ENCODE measurements at regions not wholly inside any gene's neighbourhood (a gene's known extent, or its start where the extent isn't known, plus 50 kb on each side); places are given as distances from the start of the nearest gene placed in this dataset.
A peak's percentile ranks its signal among the peaks of the same experiment; 100 is the strongest.

DNA sequence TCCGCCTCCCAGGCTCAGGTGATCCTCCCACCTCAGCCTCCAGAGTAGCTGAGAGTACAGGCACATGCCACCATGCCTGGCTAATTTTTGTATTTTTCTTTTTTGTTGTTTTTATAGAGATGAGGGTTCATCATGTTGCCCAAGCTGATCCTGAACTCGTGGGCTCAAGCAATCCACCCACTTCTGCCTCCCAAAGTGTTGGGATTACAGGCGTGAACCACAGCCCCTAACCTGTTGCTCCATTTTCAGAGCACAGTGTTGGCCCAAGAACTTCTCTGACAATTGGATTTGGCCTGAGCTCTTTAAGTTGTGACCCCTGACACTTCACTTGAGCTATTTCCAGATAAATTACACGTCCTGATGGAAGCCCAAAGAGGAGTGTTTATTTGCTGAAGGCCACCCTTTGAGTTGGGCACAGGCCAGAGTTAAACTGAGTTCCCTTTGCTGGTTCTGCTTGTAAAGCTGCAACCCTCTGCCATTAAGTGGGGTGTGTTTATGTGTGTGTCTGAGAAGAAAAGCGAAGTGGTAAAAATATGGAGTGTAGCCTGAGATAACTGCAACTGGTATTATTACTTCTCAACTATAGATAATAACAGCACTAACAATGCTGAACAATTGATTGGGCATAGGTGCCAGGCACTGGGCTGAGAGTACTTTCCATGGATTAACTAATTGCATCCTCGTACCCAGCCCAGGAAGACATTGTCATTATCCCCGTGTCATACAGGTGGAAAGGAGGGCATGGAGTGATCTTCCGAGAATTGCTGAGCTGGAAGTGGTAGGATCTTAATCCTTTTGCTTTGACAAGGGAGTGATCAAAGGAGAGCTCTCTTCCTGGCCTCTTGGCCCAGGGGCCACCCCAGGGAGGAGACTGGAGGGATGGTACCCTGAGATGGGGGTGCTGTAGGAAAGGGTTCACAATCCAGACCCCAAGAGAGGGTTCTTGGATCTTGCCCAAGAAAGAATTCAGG, 91.5 kb upstream of the PROK2 start:
- H3K27me3 ChIP-seq (replicated peaks; ENCODE audit: control insufficient read depth, insufficient read depth, low read length): no peaks in the 10 kb centered on the region
- DNase-seq (ENCODE audit: extremely low read depth, insufficient read length): no peak
- H3K4me3 ChIP-seq (replicated peaks; ENCODE audit: low read depth, low read length): no peak overlapping the region
- TF ChIP-seq, protein P1, sequence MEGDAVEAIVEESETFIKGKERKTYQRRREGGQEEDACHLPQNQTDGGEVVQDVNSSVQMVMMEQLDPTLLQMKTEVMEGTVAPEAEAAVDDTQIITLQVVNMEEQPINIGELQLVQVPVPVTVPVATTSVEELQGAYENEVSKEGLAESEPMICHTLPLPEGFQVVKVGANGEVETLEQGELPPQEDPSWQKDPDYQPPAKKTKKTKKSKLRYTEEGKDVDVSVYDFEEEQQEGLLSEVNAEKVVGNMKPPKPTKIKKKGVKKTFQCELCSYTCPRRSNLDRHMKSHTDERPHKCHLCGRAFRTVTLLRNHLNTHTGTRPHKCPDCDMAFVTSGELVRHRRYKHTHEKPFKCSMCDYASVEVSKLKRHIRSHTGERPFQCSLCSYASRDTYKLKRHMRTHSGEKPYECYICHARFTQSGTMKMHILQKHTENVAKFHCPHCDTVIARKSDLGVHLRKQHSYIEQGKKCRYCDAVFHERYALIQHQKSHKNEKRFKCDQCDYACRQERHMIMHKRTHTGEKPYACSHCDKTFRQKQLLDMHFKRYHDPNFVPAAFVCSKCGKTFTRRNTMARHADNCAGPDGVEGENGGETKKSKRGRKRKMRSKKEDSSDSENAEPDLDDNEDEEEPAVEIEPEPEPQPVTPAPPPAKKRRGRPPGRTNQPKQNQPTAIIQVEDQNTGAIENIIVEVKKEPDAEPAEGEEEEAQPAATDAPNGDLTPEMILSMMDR (IDR thresholded peaks at IDR 0.05; ENCODE audit: insufficient read depth, low read length, poor library complexity, severe bottlenecking): no peak
- H3K36me3 ChIP-seq (ENCODE audit: control insufficient read depth, insufficient read depth, low read length): no peaks in the 10 kb centered on the region

DNA sequence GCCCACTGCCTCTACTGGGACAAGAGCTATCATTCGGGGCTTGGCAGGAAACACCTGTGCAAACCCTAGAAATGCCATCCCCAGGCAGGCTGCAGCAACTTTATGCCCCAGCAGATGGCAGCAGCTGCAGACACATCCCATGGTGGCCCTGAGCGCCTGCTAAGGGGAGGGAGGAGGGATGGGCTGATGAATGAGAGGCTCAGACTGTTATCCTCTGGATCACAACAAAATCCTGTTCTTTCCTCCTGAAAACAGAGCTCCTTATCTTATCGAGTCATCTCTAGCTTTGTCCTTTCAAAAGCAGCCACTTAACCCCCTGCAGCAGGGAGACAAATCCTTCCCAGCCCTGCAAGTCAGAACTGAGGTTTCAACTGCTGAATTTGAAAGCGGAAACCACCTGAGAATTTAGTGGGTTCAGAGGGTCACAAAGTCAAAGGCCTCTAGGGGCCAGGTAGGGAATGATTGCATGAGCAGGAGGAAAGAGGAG, 90.6 kb upstream of the PROK2 start:
- Histone ChIP-seq H3K27me3 (replicated peaks; ENCODE audit: control insufficient read depth, insufficient read depth, low read length) (no peaks in the 10 kb centered on the region), H3K36me3 (ENCODE audit: control insufficient read depth, insufficient read depth, low read length) (no peaks in the 10 kb centered on the region), H3K4me3 (replicated peaks; ENCODE audit: low read depth, low read length) (no peak overlapping the region)
- DNase-seq (ENCODE audit: extremely low read depth, insufficient read length): peak; percentile 71
- TF ChIP-seq, protein P1 (IDR thresholded peaks at IDR 0.05; ENCODE audit: insufficient read depth, low read length, poor library complexity, severe bottlenecking): peak; percentile 90

DNA sequence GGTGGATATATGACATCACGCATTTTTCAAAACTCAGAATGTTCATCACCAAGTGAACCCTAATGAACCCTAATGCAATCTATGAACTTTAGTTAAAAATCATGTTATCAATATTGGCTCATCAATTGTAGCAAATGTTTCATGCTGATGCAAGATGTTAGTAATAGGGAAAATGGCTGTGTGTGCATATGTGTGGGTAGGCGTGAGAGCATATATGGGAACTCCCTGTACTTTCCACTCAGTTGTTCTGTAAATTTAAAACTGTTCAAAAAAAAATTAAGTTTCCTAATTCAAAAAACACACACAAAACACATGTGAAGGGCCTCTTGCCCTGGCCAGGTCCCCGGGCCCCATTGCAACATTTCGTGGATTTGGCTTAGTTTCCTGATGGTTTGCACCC, 89.7 kb upstream of the PROK2 start:
- DNase-seq (ENCODE audit: extremely low read depth, insufficient read length): peak; percentile 15
- H3K36me3 ChIP-seq (ENCODE audit: control insufficient read depth, insufficient read depth, low read length): no peaks in the 10 kb centered on the region
- H3K27me3 ChIP-seq (replicated peaks; ENCODE audit: control insufficient read depth, insufficient read depth, low read length): no peaks in the 10 kb centered on the region
- TF ChIP-seq, protein P1 (IDR thresholded peaks at IDR 0.05; ENCODE audit: insufficient read depth, low read length, poor library complexity, severe bottlenecking): no peak
- no peak overlapping the region for H3K4me3 ChIP-seq (replicated peaks; ENCODE audit: low read depth, low read length)

DNA sequence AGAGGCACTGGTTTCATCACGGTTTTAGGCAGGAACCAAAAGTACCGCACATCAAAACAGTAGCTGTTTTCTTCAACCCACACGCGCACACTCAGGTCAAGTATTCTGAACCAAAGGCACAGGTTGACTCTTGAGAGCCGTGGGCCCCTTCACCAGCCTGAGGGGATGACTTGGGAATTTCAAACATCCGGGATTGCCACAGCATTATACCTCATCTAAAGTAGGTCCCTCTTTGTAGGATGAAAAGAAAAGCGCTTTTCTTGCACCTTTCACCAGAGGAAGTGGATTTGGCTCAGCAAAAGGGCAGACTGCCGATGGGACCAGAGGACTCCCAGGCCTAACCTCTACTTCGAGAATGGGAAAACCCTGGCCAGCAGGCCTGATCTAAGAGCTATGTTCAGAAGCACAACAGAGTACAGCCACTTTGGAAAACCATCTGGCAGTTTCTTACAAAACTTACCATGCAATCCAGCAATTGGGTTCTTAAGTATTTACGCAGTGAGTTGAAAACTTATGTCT, 88.2 kb upstream of the PROK2 start:
- no peaks in the 10 kb centered on the region for H3K36me3 ChIP-seq (ENCODE audit: control insufficient read depth, insufficient read depth, low read length)
- no peaks in the 10 kb centered on the region for H3K27me3 ChIP-seq (replicated peaks; ENCODE audit: control insufficient read depth, insufficient read depth, low read length)
- no peak overlapping the region for H3K4me3 ChIP-seq (replicated peaks; ENCODE audit: low read depth, low read length)
- no peak for DNase-seq (ENCODE audit: extremely low read depth, insufficient read length)
- TF ChIP-seq, protein P1 (IDR thresholded peaks at IDR 0.05; ENCODE audit: insufficient read depth, low read length, poor library complexity, severe bottlenecking): no peak

DNA sequence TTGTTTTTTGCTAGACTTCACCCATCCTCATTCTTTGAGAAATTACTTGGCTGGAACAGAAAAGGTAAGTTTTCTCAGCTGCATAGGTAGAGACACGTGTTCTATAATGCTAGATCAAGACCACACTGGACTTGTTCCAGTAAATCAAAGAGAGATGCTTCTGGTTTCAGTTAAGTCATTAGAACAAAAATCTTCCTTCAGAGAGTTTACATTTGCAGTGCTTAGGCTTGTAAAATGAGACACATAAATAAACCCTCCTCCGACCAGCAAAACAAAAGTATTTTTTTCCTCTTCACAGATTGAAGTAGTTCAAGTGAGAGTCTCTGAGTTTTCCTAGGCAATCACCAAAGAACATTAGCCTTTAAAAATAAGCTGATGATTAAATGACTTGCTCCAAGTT, 87.3 kb upstream of the PROK2 start:
- no peak for DNase-seq (ENCODE audit: extremely low read depth, insufficient read length)
- TF ChIP-seq, protein P1 (IDR thresholded peaks at IDR 0.05; ENCODE audit: insufficient read depth, low read length, poor library complexity, severe bottlenecking): no peak
- Histone ChIP-seq H3K4me3 (replicated peaks; ENCODE audit: low read depth, low read length) (no peak overlapping the region), H3K27me3 (replicated peaks; ENCODE audit: control insufficient read depth, insufficient read depth, low read length) (no peaks in the 10 kb centered on the region), H3K36me3 (ENCODE audit: control insufficient read depth, insufficient read depth, low read length) (no peaks in the 10 kb centered on the region)
